ENCODE measurements at regions not wholly inside any gene's neighbourhood (a gene's known extent, or its start where the extent isn't known, plus 50 kb on each side); places are given as distances from the start of the nearest gene placed in this dataset.

DNA sequence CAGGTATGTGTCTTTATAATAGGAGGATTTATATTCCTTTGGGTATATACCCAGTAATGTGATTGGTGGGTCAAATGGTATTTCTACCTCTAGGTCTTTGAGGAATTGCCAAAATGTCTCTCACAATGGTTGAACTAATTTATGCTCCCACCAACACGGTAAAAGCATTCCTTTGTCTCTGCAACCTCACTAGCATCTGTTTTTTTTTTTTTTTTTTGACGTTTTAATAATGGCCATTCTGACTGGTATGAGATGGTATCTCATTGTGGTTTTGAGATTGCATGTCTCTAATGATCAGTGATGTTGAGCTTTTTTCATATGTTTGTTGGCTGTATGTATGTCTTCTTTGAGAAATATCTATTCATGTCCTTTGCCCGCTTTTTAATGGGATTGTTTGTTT lies 144.9 kb upstream of the RGS17 start:
- TF ChIP-seq, protein P1, sequence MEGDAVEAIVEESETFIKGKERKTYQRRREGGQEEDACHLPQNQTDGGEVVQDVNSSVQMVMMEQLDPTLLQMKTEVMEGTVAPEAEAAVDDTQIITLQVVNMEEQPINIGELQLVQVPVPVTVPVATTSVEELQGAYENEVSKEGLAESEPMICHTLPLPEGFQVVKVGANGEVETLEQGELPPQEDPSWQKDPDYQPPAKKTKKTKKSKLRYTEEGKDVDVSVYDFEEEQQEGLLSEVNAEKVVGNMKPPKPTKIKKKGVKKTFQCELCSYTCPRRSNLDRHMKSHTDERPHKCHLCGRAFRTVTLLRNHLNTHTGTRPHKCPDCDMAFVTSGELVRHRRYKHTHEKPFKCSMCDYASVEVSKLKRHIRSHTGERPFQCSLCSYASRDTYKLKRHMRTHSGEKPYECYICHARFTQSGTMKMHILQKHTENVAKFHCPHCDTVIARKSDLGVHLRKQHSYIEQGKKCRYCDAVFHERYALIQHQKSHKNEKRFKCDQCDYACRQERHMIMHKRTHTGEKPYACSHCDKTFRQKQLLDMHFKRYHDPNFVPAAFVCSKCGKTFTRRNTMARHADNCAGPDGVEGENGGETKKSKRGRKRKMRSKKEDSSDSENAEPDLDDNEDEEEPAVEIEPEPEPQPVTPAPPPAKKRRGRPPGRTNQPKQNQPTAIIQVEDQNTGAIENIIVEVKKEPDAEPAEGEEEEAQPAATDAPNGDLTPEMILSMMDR (conservative IDR thresholded peaks at IDR 0.05 in 1 of 2, IDR thresholded peaks at IDR 0.05 in 1 of 2; ENCODE audit: low read depth in 1 of 2, low read length in 2 of 2), result no peak
- Histone ChIP-seq H3K27me3 (ENCODE audit: control insufficient read depth, insufficient read depth, low read length) (no peaks in the 10 kb centered on the region), H3K4me2 (ENCODE audit: extremely low read depth, insufficient read depth, low read length) (no peak overlapping the region), H3K9ac (ENCODE audit: insufficient read depth, low read length) (no peak overlapping the region), H3K36me3 (ENCODE audit: control insufficient read depth, insufficient read depth, low read length) (no peaks in the 10 kb centered on the region), H3K4me1 (ENCODE audit: control insufficient read depth, extremely low read depth, insufficient read depth, low read length) (no peaks in the 10 kb centered on the region), H3K79me2 (ENCODE audit: control insufficient read depth, insufficient read depth, low read length) (no peaks in the 10 kb centered on the region), H3K9me3 (ENCODE audit: control insufficient read depth, insufficient read depth, low read depth, low read length) (no peaks in the 10 kb centered on the region), H3K4me3 (replicated peaks in 1 of 4; ENCODE audit: control extremely low read depth in 1 of 4, insufficient read depth in 1 of 4, low read depth in 3 of 4, low read length in 4 of 4) (no peak overlapping the region), H2AFZ (ENCODE audit: low read length) (no peak overlapping the region), H3K27ac (ENCODE audit: insufficient read depth, low read length) (no peak overlapping the region), H4K20me1 (ENCODE audit: control insufficient read depth, extremely low read depth, insufficient read depth, low read length) (no peaks in the 10 kb centered on the region)
- no peak for DNase-seq (ENCODE audit: low read depth in 2 of 2)

DNA sequence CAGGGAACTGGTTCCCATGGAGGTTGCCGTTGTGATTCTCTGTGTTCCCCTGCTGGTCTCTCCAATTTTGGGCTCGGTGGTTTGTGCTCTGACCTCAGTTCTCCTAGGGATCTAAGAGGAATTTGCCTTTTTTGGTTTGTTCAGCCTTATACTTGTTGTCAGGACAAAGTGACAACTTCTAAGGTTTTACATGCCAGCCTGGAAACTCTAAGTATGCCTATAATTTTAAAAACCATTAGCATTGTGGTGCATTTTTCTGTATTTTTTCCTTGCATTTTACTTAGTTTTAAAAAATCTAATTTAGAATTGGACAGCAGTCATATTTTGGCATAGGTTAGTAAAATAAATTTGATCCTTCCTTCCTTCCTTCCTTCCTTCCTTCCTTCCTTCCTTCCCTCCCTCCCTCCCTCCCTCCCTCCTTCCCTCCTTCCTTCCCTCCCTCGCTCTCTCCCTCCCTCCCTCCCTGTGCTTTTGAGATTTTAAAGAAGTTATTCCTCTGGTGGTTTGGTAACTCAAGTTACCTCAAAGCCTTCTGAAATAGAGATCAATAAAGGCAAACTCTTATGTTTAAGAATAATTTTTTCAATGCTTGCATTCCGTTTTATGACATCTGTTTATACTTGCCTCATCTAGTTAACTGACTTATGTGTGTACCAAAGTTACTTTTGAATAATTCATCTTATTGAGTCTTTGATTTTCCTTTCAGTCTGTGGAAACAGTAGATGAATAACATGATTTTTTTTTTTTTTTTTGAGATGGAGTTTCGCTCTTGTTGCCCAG lies 141.3 kb upstream of the RGS17 start:
- H2AFZ ChIP-seq (ENCODE audit: low read length), result no peak overlapping the region
- TF ChIP-seq EZH2 (IDR thresholded peaks at IDR 0.05; ENCODE audit: low read length, missing control alignments), result no peak
- TF ChIP-seq, protein P1 (conservative IDR thresholded peaks at IDR 0.05 in 1 of 2, IDR thresholded peaks at IDR 0.05 in 1 of 2; ENCODE audit: low read depth in 1 of 2, low read length in 2 of 2), result no peak
- no peaks in the 10 kb centered on the region for H3K36me3 ChIP-seq (ENCODE audit: control insufficient read depth, insufficient read depth, low read length)
- no peak overlapping the region for H3K4me3 ChIP-seq (replicated peaks in 1 of 4; ENCODE audit: control extremely low read depth in 1 of 4, insufficient read depth in 1 of 4, low read depth in 3 of 4, low read length in 4 of 4)
- no peak overlapping the region for H3K4me2 ChIP-seq (ENCODE audit: extremely low read depth, insufficient read depth, low read length)
- H3K27ac ChIP-seq (ENCODE audit: insufficient read depth, low read length), result no peak overlapping the region
- H3K79me2 ChIP-seq (ENCODE audit: control insufficient read depth, insufficient read depth, low read length), result no peaks in the 10 kb centered on the region
- H3K4me1 ChIP-seq (ENCODE audit: control insufficient read depth, extremely low read depth, insufficient read depth, low read length), result no peaks in the 10 kb centered on the region
- no peaks in the 10 kb centered on the region for H4K20me1 ChIP-seq (ENCODE audit: control insufficient read depth, extremely low read depth, insufficient read depth, low read length)
- H3K9me3 ChIP-seq (ENCODE audit: control insufficient read depth, insufficient read depth, low read depth, low read length), result no peaks in the 10 kb centered on the region
- no peak overlapping the region for H3K9ac ChIP-seq (ENCODE audit: insufficient read depth, low read length)
- no peaks in the 10 kb centered on the region for H3K27me3 ChIP-seq (ENCODE audit: control insufficient read depth, insufficient read depth, low read length)
- DNase-seq (ENCODE audit: low read depth in 2 of 2), result no peak

DNA sequence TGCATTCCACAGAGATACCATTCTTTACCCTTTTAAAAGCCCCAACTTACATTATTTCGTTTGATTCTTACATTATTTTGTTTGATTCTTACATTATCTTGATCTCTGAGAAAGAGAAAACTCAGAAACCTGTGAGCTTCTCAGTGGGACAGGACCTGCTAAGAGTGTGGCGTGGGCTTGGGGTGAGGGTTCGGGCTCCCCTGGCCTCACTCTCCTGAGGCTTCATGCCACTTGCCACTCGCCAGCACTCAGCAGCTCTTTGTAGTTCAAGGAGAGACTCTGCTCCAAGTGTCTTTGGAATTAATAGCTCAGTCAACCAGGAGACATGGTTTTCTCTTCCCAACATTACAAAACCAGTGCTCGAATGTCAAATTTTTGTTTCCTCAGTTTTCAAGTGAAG lies 132.4 kb upstream of the RGS17 start:
- H4K20me1 ChIP-seq (ENCODE audit: control insufficient read depth, extremely low read depth, insufficient read depth, low read length), result no peaks in the 10 kb centered on the region
- DNase-seq (ENCODE audit: low read depth in 2 of 2), result no peak
- H3K27ac ChIP-seq (ENCODE audit: insufficient read depth, low read length), result no peak overlapping the region
- H3K9me3 ChIP-seq (ENCODE audit: control insufficient read depth, insufficient read depth, low read depth, low read length), result no peaks in the 10 kb centered on the region
- H3K4me2 ChIP-seq (ENCODE audit: extremely low read depth, insufficient read depth, low read length), result no peak overlapping the region
- H3K9ac ChIP-seq (ENCODE audit: insufficient read depth, low read length), result no peak overlapping the region
- no peak overlapping the region for H2AFZ ChIP-seq (ENCODE audit: low read length)
- TF ChIP-seq, protein P1 (conservative IDR thresholded peaks at IDR 0.05 in 1 of 2, IDR thresholded peaks at IDR 0.05 in 1 of 2; ENCODE audit: low read depth in 1 of 2, low read length in 2 of 2), result no peak
- no peak for TF ChIP-seq EZH2 (IDR thresholded peaks at IDR 0.05; ENCODE audit: low read length, missing control alignments)
- H3K27me3 ChIP-seq (ENCODE audit: control insufficient read depth, insufficient read depth, low read length), result no peaks in the 10 kb centered on the region
- no peak overlapping the region for H3K4me3 ChIP-seq (replicated peaks in 1 of 4; ENCODE audit: control extremely low read depth in 1 of 4, insufficient read depth in 1 of 4, low read depth in 3 of 4, low read length in 4 of 4)
- no peaks in the 10 kb centered on the region for H3K4me1 ChIP-seq (ENCODE audit: control insufficient read depth, extremely low read depth, insufficient read depth, low read length)
- no peaks in the 10 kb centered on the region for H3K79me2 ChIP-seq (ENCODE audit: control insufficient read depth, insufficient read depth, low read length)
- H3K36me3 ChIP-seq (ENCODE audit: control insufficient read depth, insufficient read depth, low read length), result no peaks in the 10 kb centered on the region

Data from fibroblast of lung (primary cell).